T-helper 9 cell (primary cell): ENCODE measurements at regions not wholly inside any gene's neighbourhood (a gene's known extent, or its start where the extent isn't known, plus 50 kb on each side); places are given as distances from the start of the nearest gene placed in this dataset.
"Not testable (repeated sequence)": the region's sequence is repeated elsewhere in the genome, so short reads cannot be mapped to it uniquely, and the experiment has no call there.

Experiments
- DNase-seq: peaks from one replicate; pipeline ENCODE4 v3.0.0-alpha.2; 2020

DNA sequence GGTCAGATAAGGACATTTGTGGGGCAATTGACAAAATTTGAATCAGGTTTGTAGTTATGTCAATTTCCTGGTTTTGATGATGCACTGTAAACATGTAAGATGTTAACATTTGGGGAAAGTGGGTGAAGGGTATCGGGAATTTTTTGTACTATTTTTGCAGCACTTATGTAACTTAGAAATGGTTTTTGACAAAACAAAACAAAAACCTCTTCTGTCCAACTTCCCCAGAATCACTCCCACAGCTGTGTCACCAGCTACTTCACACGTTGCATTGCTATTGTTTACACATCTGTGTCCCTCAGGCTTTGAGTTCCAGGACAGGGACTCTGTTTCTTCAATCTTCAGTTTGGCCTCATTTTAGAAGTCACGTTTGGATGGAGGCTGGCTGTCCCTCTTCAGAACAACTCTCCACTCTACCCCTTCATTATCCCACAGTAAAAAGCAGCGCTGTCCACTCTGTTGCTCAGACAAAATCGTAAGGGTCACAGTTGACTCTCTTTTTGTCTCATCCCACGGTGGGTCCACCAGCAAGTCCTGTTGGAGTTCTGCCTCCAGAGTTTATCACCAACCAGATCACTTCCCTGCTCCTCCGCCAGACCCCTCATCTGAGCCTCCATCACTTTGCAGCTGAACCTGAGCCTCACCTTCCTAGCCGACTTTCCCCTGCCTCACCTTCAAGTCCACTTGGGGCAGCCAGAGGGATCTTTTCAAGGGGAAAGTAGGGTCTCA lies 63.2 kb downstream of the NENF start:
- no peak for DNase-seq

DNA sequence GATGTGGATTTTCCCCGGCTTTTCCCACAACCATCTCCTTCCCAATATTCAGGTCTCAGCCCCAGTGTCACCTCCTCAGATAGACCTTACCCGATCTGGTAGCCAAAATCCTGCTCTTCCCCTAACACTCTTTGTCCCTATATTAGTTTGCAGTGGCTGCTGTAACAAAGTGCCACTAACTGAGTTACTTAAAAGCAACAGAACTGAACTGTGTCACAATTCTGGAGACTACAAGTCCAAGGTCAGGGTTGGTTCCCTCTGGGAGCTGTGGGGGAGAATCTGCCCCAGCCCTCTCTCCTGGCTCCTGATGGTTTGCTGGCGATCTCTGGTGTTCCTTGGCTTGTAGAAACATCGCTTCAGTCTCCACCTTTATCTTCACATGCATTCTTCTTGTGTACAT lies 64.0 kb downstream of the NENF start:
- no peak for DNase-seq

DNA sequence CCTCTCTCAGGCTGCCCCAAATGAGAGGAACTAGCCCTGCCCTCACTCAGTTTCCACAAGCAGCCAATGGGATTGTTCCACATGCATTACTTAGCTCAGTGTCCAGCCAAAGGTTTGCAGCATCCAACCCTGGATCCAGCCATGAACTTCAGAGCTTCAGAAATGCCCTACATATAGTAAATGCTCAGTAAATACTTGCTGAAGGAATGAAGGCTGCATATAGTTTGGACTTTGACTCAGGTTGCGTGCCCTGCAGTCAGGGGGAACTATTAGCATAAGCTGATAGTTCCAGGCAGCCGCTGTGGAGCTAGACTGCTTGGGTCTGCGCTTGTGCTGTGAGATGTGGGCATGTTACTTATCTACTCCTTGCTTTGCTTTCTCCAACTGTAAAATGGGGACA lies 64.8 kb downstream of the NENF start:
- DNase-seq, result no peak

DNA sequence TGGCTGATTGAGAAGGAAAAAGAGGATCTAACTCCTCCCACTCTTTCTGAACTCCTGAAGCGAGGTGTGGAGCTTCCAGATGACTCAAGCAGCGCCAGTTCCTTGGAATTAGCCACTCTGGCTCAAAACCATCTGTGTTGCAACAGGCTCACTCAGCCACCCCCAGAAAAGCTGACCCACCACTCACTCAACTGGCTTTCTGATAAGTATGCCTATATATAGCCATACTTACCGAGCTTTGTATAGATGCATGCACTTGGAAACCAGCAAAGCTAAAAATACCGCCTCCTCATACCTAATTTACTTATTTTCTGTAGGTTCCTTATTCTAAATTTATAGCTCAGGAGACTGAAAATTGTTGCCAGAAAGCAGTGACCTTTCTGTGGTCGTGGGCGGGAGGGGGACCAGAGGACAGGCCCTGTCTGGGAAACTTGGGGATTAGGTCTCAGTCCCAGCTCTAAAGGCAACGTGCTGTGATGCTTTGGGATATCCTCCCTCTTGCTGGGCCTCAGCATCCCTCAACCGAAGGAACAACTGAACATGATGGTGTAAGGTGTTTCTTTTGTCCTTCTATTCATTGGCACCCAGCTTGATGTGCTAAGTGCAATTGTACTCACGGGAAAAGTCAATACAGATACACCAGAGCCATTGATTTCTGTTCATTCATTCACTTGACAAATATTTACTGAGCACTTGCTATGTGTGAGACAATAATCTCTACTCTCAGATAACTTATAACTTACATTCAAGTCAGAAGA lies 65.7 kb downstream of the NENF start:
- no peak for DNase-seq

DNA sequence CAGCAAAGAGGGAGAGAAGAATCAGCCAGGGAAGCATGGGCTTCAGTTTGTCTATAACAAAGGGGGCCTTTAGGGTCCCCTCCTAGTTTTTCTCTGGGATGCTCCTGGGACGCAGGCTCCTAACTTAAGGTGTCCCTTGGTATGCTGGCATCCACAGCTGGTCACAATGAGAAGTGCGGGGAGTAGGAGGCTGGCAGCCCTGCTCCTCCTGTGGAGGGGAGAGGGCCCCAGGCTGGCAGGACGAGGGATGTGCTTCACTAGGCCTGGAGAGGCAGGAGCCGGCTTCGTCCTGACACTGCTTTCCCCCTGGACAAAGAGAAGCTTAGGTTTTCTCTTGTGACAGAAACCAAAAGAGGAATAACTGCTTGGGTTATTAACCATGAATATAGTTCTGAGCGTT lies 67.6 kb downstream of the NENF start:
- no peak for DNase-seq

DNA sequence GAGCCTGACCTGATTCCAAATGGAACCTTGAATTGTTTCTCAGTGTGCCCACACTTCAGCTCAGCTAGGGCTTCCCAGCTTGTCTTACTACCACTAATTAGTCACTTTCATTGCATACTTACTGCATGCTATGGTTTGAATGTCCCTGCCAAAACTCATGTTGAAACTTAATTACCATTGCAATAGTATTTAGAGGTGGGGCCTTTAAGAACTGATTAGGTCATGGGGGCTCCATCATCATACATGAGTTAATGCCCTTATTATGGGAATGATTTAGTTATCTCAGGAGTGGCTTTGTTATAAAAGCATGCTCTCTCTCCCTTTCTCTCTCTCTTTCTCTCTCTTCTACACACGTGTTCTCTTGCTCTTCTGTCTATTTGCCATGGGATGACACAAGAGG lies 68.3 kb downstream of the NENF start:
- DNase-seq, result no peak

DNA sequence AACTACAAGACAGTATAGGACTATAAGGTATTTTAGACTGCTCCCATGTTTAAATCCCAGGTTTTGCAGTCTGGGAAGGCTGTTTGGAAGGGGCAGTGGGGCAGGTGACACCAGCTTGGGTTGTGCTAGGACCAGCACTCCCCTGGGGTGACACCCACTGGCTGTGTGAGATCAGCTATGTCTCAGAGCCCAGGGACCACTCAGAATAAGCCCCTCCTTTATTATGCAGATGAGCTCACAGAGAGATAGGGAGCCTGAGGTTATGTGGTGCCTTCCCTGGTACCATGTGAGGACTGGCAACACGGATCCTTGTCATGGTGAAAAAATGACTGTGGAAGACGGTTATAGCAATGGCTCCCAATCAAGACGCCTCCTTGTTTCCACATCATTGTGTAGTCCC lies 71.0 kb downstream of the NENF start:
- no peak for DNase-seq

DNA sequence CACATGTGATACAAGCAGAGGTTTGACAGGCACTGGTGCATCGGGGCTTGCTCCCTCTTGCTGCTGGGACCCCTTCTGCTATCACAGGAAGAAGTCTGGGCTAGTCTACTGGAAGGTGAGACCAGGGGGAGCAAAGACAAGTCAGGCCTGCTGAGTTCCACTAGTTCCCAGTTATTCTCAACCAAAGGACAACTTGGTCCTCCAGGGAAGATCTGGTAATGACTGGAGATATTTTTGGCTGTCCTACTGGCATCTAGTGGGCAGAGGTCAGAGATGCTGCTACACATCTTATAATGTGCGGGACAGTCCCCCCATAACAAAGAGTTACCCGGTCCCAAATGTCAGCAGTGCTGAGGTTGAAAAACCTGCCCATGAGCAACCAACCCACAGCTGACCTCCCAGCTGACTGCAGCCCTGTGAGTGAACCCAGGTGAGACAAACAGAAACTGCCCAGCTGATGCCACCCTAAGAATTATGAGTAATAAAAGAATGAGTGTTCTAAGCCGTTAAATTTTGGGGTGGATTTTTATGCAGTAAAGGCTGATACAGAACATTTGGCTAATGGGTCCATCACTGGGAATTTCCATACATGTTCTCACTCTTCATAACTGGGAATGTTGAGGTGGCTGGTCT lies 71.6 kb downstream of the NENF start:
- no peak for DNase-seq

DNA sequence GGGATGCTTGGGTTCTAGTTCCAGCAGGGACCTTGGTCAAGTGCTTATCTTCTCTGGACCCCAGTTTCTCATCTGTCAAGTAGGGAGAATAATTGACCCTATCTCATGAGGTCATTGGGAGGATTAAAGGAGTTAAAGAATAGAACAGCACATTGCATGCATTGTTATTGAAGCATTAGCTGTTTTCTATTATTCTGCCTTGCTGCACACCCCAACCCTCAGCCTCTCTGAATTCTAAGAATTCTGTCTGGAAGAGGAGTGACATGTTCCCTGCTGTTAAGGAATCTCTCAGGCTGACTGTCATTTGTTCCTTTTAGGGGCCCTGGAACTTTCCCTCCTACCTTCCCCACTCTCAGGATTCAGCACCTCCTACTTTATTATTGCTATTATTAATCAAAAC lies 73.9 kb downstream of the NENF start:
- DNase-seq, result no peak

DNA sequence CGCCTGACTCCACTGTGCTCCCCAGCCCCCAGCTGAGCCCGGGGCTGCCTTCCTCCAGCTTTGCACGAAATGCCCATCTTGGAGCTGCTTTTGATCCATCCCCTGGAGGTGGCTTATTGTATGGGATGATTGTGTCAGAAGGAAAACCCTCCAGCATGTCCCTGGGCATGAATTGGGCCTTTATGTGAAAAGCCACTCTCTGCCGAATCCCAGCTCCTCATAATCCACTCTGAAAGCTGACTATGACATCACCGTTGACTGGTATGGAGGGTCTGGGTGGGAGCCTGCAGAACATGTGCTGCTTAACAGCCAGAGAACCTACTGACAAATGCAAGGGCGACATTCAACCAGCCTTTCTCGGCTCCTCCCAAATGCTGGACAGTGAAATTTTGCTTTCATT lies 74.6 kb downstream of the NENF start:
- DNase-seq, result no peak

DNA sequence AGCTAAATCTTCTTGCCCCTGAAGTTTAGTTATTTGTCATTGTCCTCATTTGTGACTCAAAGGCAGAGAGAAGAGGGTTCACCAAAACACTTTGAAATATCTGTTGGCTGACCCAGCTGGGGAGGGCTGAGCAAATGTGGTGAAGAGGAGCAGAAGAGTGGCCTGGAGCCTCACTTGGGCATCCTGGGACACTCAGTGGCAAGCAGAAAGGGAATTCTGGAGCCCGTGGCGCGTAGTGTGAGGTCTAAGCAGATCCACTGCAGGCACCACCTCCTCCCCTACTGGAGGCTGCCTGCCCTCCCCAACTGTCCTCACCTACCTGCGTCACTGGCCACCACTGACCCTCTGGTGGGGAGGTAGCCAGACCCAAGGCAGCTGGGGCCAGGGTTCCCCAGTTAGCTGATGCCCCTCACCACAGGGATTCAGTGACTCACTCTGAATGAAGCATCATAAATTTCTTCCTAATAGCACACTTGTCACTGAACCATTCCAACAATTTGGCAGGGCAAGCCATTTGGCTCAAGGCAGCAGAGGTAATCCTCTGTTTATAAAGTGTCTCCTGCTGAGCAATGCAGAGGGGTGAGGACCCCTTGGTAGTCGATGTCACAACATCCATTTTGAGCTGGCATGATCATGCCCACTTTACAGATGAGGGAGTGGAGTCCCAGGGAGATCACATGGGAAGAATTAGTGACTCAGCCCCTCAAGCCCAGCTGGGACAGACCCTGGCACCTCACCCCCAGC lies 80.3 kb downstream of the NENF start:
- DNase-seq, result no peak

DNA sequence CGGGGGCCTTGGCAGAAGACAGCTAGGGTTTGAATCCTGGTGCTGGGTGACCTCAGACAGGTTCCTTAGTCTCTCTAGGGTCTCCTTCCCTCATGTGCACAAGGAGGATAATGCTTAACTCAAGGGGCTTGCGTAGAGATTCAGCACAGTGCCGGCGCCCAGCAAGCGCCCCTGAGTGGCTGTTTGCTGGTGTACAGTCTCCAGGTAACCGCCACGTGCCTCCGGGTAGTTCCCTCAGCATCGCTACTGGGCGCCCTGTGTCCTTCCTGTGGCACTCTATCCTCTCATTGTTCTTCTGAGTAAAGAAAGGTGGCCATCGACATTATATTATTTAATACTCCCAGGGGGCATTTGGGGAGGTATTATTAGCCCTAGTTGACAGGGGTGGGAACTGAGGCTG lies 80.9 kb downstream of the NENF start:
- no peak for DNase-seq

DNA sequence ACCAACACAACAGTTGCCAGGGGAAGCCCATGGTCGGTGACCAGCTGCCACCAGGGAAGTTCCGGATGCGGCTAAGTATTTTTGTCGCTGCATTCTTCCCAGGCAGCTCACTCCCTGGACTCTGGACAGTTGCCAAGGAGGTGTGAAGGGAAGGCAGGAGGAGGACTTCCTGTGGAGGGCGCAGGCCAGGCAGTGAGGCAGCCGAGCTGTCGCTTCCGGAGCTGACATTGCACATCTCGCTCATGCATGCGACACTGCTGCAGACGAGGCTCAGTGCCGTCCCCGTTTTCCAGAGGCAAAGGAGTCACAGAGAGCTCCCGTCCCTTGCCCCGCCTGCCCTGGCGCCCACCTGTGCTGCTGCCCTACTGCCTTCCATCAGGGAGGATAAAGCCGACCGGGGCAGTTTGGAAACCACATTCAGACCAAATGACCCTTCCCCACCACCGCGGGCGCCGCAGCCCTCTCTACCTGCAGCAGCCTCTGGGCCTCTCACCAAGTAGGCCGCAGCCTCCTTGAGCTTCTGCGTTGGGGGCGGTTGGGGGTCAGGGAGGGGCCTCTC lies 81.4 kb downstream of the NENF start:
- DNase-seq, result no peak

DNA sequence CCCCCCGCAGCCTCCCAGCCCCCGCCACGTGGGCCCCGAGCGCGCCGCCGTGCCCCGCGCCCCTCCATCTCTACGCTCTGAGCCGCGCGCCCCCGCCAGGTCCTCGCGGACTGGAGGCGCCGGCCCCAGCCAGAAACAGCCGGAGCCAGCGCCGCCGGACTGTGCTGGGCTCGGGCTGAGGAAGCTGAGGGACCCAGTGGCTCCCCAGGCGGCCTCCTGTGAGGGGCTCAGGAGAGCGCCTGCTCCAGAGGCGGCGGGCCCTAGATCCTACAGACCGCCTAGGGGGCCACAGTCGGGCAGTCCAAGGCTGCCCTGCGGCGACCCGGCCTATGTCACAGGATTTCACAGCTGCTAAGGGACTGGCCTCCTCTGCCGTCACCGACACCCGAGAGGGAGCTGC lies 82.1 kb downstream of the NENF start:
- DNase-seq, result no peak

DNA sequence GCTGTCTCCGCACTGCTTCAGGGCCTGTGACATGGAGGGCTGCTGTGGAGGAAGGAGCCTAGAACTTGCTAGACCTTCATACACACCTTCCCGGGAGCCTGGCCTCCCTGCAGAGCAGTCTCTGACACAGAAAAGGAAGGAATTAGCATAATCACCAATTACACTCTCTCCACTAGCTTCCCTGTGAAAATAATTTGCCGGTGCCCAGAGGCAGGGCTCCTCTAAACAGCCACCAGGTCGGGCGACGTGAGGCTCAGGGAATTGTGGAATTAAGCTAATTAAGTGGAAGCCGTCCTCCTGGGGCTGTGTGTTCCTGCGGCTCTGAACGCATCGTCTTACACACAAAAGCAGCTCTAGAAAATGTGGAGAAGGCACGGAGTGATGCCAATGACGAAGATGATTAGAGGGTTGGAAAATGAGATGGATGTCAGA lies 82.6 kb downstream of the NENF start:
- no peak for DNase-seq

DNA sequence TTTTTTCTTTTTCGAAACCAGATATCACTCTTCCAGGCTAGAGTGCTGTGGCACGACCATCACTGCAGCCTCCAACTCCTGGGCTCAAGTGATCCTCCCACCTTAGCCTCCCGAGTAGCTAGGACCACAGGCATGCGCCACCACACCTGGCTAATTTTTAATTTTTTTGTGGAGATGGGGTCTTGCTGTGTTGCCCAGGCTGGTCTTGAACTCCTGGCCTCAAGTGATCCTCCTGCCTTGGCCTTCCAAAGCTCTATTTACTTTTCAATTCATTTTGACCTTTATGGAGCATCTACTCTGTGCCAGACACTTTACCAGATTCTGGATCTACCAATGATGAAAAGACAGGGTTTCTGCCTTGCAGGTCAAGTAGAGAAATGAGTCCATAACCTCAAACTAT lies 83.3 kb downstream of the NENF start:
- DNase-seq, result not testable (repeated sequence)

DNA sequence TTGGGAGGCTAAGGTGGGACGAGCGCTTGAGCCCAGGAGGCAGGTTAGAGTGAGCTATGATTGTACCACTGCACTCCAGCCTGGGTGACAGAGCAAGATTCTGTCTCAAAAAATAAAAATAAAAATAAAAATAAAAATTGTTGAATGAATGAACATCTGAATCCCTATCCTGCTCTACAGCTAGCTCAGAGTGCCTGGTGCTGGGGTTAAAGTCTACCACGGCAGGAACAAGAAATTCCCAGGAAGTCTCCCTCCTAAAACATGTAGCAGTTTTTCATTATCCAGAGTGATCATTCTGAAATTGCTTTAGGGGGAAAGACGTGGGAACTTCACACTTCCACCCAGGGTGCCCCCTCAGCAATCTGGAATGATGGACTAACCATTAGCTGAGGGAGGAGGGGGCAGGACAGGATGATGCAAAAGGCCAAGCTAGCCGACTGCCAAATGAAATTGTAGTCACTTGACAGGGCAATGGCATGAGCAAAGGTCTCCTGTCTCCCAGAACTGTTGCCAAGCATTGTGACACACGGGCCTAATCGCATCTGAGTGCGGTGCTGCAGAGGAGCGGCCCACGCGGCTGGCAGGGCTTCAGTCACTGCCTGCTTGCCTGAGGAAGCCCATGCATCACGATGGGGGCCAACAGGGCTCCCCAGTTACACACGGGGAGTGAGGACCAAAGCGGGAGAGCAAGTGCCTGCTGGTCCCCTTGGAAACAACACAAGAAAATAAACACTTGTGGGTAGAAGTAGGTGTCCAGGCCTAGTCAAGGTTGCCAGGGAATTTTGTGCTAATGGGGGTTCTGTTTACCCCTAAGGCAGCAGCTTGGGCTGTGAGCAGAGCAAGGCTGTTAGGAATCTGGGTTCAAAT lies 85.7 kb downstream of the NENF start:
- DNase-seq, result no peak

DNA sequence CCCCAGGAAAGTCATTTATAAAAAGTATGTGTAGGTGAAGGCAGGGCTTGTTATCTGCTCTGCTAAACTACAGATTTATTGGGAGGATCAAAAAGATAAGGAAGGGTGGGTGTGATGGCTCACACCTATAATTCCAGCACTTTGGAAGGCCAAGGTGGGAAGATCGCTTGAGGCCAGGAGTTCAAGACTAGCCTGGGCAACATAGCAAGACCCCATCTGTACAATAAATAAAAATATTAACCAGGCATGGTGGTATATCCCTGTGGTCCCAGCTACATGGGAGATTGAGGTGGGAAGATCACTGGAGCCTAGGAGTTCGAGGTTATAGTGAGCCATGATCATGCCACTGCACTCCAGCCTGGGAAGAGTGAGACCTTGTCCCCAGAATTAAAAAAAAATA lies 86.4 kb downstream of the NENF start:
- DNase-seq, result no peak

DNA sequence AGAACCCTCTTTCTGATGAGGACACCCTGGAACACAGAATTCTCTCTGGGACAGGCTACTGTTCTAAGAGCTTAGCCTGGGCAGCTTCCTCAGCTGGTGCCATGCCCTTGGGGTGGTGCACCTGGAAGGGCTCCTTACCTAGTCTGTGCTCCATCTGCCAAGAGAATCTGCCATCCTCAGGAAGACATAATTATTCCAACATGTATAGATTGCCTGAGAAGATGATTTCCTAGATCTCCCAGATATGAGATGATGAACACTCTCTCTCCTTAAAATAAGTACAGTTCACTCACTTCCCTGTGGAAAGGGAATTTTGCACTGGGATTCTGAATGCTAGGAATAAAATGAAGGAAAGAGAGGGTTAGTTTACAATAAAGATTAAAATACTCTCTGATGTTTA lies 87.6 kb downstream of the NENF start:
- no peak for DNase-seq

DNA sequence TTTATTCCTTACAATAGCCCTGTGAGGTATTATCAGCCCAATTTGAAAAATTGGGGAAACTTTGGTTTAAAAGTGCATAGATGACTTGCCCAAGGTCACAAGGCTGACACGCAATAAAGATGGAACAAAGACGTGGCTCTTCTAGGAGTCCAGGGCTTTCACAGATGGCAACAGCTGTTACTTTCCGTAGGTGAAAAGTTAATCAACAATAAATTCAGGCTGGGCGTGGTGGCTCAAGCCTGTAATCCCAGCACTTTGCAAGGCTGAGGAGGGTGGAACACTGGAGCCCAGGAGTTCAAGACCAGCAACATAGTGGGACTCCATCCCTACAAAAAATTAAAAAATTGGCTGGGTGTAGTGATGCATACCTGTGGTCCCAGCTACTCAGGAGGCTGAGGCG lies 87.8 kb upstream of the ATF3 start:
- DNase-seq, result no peak

DNA sequence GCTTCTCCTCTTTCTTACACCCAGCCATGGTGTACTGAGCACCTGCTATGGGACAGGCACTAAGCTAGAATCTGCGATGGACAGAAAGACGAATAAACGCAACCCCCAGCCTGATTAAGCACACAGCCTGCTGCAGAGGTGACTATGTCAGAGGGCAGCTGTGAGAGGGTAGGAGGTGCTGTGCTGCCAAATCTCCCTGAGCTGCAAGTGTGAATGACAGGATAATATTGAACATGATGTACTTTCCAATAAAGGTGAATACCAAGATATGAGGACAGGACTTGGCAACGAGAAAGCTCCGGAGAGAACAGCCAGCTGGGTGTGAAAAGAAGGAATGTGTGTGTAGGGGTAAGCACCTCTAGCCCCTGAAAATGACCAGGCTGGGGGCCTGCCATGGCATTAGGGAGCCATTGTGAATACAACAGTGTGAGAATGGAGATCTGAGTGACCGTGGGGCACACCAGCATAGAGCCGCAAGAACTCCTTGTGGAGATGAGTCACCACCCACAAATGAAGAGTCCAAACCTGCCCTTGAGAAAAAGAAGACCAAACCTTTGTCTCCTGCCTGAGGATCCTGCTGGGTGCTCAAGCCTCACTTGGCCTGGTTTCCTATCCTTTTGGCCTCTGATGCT lies 83.0 kb upstream of the ATF3 start:
- DNase-seq, result no peak

DNA sequence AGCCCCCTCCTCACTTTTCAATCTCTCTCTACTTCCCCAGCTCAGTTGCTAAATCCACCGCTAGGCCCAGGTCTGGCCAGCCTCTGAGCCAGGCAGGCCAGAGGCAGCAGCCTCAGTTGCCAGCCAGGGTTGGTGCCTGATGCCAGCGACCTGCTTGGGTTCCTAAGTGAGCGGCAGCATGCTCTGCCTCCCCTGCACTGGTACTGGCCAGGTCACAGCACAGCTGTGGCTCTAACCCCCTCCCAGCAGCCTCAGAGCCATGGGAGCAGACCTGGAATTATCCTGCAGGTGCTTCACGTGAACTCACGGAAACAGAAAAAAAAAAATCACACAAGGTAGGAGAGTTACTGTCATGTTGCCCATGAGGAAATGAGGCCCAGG lies 82.5 kb upstream of the ATF3 start:
- no peak for DNase-seq
